Gastroesophageal sphincter (tissue), 3 donors: ENCODE measurements at regions not wholly inside any gene's neighbourhood (a gene's known extent, or its start where the extent isn't known, plus 50 kb on each side); places are given as distances from the start of the nearest gene placed in this dataset.

Source experiments
- POLR2A ChIP-seq, 2 donors: fragments of 450-650 bp; IDR thresholded peaks; one replicate each; pipeline ENCODE4 v1.6.1; 2017; ENCODE audit warnings: antibody characterized with exemption in 2 of 2, mild to moderate bottlenecking in 2 of 2, moderate library complexity in 1 of 2
- TF ChIP-seq, protein P1 (sequence below), 4 experiments: fragments of 200-600 bp in 2 of 4; fragments of 450-650 bp in 2 of 4; sonication (generic) in 1 of 4; IDR thresholded peaks; one replicate each; pipeline ENCODE4 v1.5.1; 2017 to 2019; ENCODE audit warnings: antibody characterized with exemption in 4 of 4, mild to moderate bottlenecking in 2 of 4, moderate library complexity in 2 of 4

DNA sequence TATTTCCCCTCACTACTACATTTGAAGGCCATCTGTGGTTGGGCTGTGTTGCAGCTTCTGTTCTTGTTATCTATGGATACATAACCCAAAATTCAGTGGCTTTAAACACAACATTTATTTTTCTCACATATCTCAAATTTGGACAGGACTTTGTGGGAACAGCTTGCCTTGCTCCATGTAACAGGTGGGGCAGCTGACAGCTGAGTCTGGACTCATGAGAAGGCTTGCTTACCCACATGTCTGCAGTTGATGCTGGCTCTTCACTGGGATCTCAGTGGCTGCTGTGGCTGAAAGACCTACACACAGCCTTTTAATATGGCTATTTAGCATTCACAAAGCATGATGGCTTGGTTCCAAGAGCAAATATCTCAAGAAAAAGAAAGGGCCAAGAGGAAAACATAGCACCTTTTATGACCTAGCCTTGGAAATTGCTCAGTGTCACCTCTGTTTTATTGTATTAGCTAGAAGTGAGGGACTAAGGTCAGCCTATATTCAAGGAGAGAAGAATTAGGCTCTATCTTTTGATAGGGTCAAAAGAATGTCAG lies 296.8 kb upstream of the ZNF521 start:
- TF ChIP-seq, protein P1, sequence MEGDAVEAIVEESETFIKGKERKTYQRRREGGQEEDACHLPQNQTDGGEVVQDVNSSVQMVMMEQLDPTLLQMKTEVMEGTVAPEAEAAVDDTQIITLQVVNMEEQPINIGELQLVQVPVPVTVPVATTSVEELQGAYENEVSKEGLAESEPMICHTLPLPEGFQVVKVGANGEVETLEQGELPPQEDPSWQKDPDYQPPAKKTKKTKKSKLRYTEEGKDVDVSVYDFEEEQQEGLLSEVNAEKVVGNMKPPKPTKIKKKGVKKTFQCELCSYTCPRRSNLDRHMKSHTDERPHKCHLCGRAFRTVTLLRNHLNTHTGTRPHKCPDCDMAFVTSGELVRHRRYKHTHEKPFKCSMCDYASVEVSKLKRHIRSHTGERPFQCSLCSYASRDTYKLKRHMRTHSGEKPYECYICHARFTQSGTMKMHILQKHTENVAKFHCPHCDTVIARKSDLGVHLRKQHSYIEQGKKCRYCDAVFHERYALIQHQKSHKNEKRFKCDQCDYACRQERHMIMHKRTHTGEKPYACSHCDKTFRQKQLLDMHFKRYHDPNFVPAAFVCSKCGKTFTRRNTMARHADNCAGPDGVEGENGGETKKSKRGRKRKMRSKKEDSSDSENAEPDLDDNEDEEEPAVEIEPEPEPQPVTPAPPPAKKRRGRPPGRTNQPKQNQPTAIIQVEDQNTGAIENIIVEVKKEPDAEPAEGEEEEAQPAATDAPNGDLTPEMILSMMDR (IDR thresholded peaks at IDR 0.05), result no peak
- TF ChIP-seq POLR2A (IDR thresholded peaks at IDR 0.05), result no peak
